Putamen (tissue), 1 donor: ENCODE measurements at regions not wholly inside any gene's neighbourhood (a gene's known extent, or its start where the extent isn't known, plus 50 kb on each side); places are given as distances from the start of the nearest gene placed in this dataset.

Experiments
- DNase-seq: peaks from one replicate; pipeline ENCODE4 v3.0.0-alpha.2; 2016; ENCODE audit warnings: low spot score

- peak; percentile 94 for DNase-seq
Observed at GRCh38 chr1:212558693-212559480, 49.7 kb upstream of the ATF3 start.
